ENCODE measurements at regions not wholly inside any gene's neighbourhood (a gene's known extent, or its start where the extent isn't known, plus 50 kb on each side); places are given as distances from the start of the nearest gene placed in this dataset.

DNA sequence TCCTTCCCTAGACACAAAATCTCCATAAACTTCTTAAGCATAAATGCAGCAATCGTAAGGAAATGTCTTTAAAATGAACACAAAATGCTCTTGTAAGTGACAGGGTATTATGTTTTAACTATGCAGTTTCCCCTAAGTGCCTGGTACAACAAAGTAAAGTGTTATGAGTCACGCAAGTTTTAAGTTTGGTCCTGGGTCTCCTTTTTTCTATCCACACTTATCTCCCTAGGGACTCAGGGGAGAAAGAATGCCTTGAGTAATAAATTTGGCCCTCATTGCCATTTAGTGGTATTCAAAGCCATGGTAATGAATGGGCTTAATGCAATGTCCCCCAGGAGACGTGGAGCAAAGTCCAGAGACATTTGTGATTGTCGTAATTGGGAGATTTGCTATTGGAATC, 149.1 kb downstream of the MAGEB17 start:
- TF ChIP-seq POLR2A (IDR thresholded peaks at IDR 0.05) (no peak), POLR2AphosphoS5 (IDR thresholded peaks at IDR 0.05) (no peak), EP300 (IDR thresholded peaks at IDR 0.05) (no peak)
- TF ChIP-seq, protein P1, sequence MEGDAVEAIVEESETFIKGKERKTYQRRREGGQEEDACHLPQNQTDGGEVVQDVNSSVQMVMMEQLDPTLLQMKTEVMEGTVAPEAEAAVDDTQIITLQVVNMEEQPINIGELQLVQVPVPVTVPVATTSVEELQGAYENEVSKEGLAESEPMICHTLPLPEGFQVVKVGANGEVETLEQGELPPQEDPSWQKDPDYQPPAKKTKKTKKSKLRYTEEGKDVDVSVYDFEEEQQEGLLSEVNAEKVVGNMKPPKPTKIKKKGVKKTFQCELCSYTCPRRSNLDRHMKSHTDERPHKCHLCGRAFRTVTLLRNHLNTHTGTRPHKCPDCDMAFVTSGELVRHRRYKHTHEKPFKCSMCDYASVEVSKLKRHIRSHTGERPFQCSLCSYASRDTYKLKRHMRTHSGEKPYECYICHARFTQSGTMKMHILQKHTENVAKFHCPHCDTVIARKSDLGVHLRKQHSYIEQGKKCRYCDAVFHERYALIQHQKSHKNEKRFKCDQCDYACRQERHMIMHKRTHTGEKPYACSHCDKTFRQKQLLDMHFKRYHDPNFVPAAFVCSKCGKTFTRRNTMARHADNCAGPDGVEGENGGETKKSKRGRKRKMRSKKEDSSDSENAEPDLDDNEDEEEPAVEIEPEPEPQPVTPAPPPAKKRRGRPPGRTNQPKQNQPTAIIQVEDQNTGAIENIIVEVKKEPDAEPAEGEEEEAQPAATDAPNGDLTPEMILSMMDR (IDR thresholded peaks at IDR 0.05) = no peak
